Lower lobe of right lung (tissue), 2 donors: ENCODE measurements at regions not wholly inside any gene's neighbourhood (a gene's known extent, or its start where the extent isn't known, plus 50 kb on each side); places are given as distances from the start of the nearest gene placed in this dataset.

Experiments
- ATAC-seq, 2 donors: fragments of 200-7000 bp; cut with Tn5 transposase; one replicate each; pipeline ENCODE4 v1.9.1; 2020 to 2022; ENCODE audit warnings: mild to moderate bottlenecking in 2 of 2, moderate library complexity in 2 of 2
- DNase-seq: peaks from one replicate; pipeline ENCODE4 v3.0.0-alpha.2; 2020
- H3K27ac ChIP-seq: fragments of 200-600 bp; one replicate; pipeline ENCODE4 v1.8.0; 2022
- H3K27me3 ChIP-seq: fragments of 200-600 bp; one replicate; pipeline ENCODE4 v1.8.0; 2022; ENCODE audit warnings: low read depth
- H3K36me3 ChIP-seq: fragments of 200-600 bp; one replicate; pipeline ENCODE4 v1.8.0; 2022; ENCODE audit warnings: mild to moderate bottlenecking
- H3K4me1 ChIP-seq: fragments of 200-600 bp; one replicate; pipeline ENCODE4 v1.8.0; 2022
- H3K4me3 ChIP-seq: fragments of 200-600 bp; one replicate; pipeline ENCODE4 v1.8.0; 2022; ENCODE audit warnings: mild to moderate bottlenecking
- H3K9me3 ChIP-seq: fragments of 200-600 bp; one replicate; pipeline ENCODE4 v1.8.0; 2022
- CTCF ChIP-seq: fragments of 200-600 bp; IDR thresholded peaks from one replicate; pipeline ENCODE4 v1.8.0; 2022; ENCODE audit warnings: antibody characterized with exemption, mild to moderate bottlenecking
- intact Hi-C: fragments of 100-400 bp; cut with DNase I; formaldehyde crosslinking; loops from one replicate; pipeline ENCODE4 v1.11.0; 2022
- donor health status: DM: no; HTN: yes; CAD: no; lungs with severe emphysema.

GRCh38 chr2:41379496-41380221, 668.2 kb upstream of the PKDCC start:
- no peak for TF ChIP-seq CTCF
- intact Hi-C loops, result no loop called here
- Histone ChIP-seq H3K4me1 (no peaks in the 10 kb centered on the region), H3K36me3 (no peaks in the 10 kb centered on the region), H3K4me3 (no peak overlapping the region), H3K27ac (no peak overlapping the region), H3K9me3 (no peaks in the 10 kb centered on the region), H3K27me3 (no peaks in the 10 kb centered on the region)
- DNase-seq (no peak), ATAC-seq (no peak)

- Histone ChIP-seq H3K9me3 (no peaks in the 10 kb centered on the region), H3K27me3 (no peaks in the 10 kb centered on the region), H3K4me3 (no peak overlapping the region), H3K4me1 (no peaks in the 10 kb centered on the region), H3K27ac (no peak overlapping the region), H3K36me3 (no peaks in the 10 kb centered on the region)
- ATAC-seq (peak; percentile 44 to 79), DNase-seq (no peak)
- no peak for TF ChIP-seq CTCF
- intact Hi-C loops, result no loop called here
These were observed 666.1 kb upstream of the PKDCC start for GRCh38 chr2:41381701-41382100.

GRCh38 chr2:41387519-41387918, 660.3 kb upstream of the PKDCC start:
- H3K27ac ChIP-seq, result no peak overlapping the region
- ATAC-seq (no peak), DNase-seq (no peak)
- H3K9me3 ChIP-seq, result no peaks in the 10 kb centered on the region
- TF ChIP-seq CTCF, result no peak
- no peaks in the 10 kb centered on the region for H3K36me3 ChIP-seq
- H3K4me3 ChIP-seq, result no peak overlapping the region
- no peaks in the 10 kb centered on the region for H3K27me3 ChIP-seq
- intact Hi-C loops, result no loop called here
- H3K4me1 ChIP-seq, result no peaks in the 10 kb centered on the region

- H3K9me3 ChIP-seq, result no peaks in the 10 kb centered on the region
- intact Hi-C loops, result no loop called here
- no peak for TF ChIP-seq CTCF
- H3K36me3 ChIP-seq, result no peaks in the 10 kb centered on the region
- H3K27me3 ChIP-seq, result no peaks in the 10 kb centered on the region
- DNase-seq (no peak), ATAC-seq (no peak)
- H3K27ac ChIP-seq, result no peak overlapping the region
- no peak overlapping the region for H3K4me3 ChIP-seq
- H3K4me1 ChIP-seq, result no peaks in the 10 kb centered on the region
These were observed 654.2 kb upstream of the PKDCC start for GRCh38 chr2:41393621-41394020.

- H3K4me1 ChIP-seq, result no peaks in the 10 kb centered on the region
- intact Hi-C loops, result no loop called here
- no peak overlapping the region for H3K27ac ChIP-seq
- no peak for TF ChIP-seq CTCF
- no peaks in the 10 kb centered on the region for H3K36me3 ChIP-seq
- H3K9me3 ChIP-seq, result no peaks in the 10 kb centered on the region
- no peaks in the 10 kb centered on the region for H3K27me3 ChIP-seq
- H3K4me3 ChIP-seq, result no peak overlapping the region
- no peak for ATAC-seq
- no peak for DNase-seq
These were observed 653.3 kb upstream of the PKDCC start for GRCh38 chr2:41394541-41394940.
